Ishikawa (cell line): ENCODE measurements at regions not wholly inside any gene's neighbourhood (a gene's known extent, or its start where the extent isn't known, plus 50 kb on each side); places are given as distances from the start of the nearest gene placed in this dataset.

Source experiments
- CEBPB ChIP-seq: IDR thresholded peaks from 2 replicates; pipeline ENCODE4 v1.6.1; 2012
- CREB1 ChIP-seq: IDR thresholded peaks from 2 replicates; pipeline ENCODE4 v1.6.1; 2012; ENCODE audit warnings: low read depth
- EGR1 ChIP-seq: IDR thresholded peaks from 2 replicates; pipeline ENCODE4 v1.6.1; 2012
- EP300 ChIP-seq: IDR thresholded peaks from 2 replicates; pipeline ENCODE4 v1.6.1; 2012; ENCODE audit warnings: borderline replicate concordance
- FOXM1 ChIP-seq: IDR thresholded peaks from 2 replicates; pipeline ENCODE4 v1.6.1; 2012; ENCODE audit warnings: low read depth, borderline replicate concordance
- NFIC ChIP-seq: IDR thresholded peaks from 2 replicates; pipeline ENCODE4 v1.6.1; 2012
- RAD21 ChIP-seq: IDR thresholded peaks from 2 replicates; pipeline ENCODE4 v1.6.1; 2012; ENCODE audit warnings: low read depth
- TAF1 ChIP-seq: IDR thresholded peaks from 2 replicates; pipeline ENCODE4 v1.6.1; 2012; ENCODE audit warnings: low read depth, mild to moderate bottlenecking
- TCF12 ChIP-seq: IDR thresholded peaks from 2 replicates; pipeline ENCODE4 v1.6.1; 2012; ENCODE audit warnings: low read depth
- TEAD4 ChIP-seq: IDR thresholded peaks from 2 replicates; pipeline ENCODE4 v1.6.1; 2012
- YY1 ChIP-seq: IDR thresholded peaks from 2 replicates; pipeline ENCODE4 v1.6.1; 2012; ENCODE audit warnings: low read depth
- ZBTB7A ChIP-seq: IDR thresholded peaks from 2 replicates; pipeline ENCODE4 v1.6.1; 2012; ENCODE audit warnings: low read depth
- TF ChIP-seq, protein P1 (sequence below): IDR thresholded peaks from 2 replicates; pipeline ENCODE4 v1.6.1; 2012
- TF ChIP-seq, protein P2 (sequence below): IDR thresholded peaks from 2 replicates; pipeline ENCODE4 v1.6.1; 2012
- TF ChIP-seq, protein P3 (sequence below): IDR thresholded peaks from 2 replicates; pipeline ENCODE4 v1.6.1; 2012; ENCODE audit warnings: low read depth, mild to moderate bottlenecking

DNA sequence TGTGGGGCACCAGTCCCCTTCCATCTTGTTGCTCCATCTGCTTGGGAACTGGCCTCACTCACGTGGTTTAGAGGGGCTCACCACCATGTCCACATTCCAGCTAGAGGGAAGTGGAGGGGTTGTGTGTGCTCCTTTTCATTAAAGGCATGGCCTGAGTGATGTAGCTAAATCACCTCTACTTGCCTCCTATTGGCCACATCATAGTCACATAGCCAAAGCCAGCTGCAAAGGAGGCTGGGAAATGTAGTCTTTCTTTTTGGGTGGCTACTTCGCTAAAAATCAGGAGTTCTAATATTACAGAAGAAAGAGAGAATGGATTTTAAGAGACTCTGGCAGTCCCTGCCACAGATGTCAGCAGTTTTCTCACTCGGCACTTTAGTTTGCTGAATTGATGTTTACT is 63.0 kb upstream of the ALX4 start:
- no peak for TF ChIP-seq EP300
- no peak for TF ChIP-seq TEAD4
- TF ChIP-seq, protein P1, sequence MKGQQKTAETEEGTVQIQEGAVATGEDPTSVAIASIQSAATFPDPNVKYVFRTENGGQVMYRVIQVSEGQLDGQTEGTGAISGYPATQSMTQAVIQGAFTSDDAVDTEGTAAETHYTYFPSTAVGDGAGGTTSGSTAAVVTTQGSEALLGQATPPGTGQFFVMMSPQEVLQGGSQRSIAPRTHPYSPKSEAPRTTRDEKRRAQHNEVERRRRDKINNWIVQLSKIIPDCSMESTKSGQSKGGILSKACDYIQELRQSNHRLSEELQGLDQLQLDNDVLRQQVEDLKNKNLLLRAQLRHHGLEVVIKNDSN, result peak; percentile 74
- no peak for TF ChIP-seq CREB1
- TF ChIP-seq EGR1, result no peak
- TF ChIP-seq, protein P2, sequence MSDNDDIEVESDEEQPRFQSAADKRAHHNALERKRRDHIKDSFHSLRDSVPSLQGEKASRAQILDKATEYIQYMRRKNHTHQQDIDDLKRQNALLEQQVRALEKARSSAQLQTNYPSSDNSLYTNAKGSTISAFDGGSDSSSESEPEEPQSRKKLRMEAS, result no peak

DNA sequence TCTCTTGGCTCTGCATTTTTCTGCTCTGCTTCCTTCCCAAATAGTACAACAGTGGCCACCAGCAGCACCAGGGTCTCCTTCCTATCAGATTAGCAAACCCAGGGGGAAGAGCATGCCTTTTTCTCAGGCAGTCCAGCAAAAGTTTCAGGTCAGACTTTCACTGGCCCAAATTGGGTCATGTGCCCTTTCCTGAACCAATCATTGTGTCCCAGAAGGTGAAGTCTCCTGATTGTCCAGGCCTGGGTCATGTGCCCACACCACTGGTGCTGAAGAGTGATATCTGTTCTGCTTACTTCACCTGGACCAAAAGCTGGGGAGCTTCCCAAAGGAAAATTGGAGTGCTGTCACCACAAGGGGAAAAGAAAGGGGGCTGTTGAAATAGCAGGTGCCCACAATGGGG is 64.1 kb upstream of the ALX4 start:
- TF ChIP-seq, protein P2, result no peak
- TF ChIP-seq, protein P1, result peak; percentile 53
- TF ChIP-seq EGR1, result no peak
- TF ChIP-seq FOXM1, result no peak
- no peak for TF ChIP-seq ZBTB7A
- TF ChIP-seq RAD21, result no peak
- TF ChIP-seq EP300, result no peak
- TF ChIP-seq YY1, result no peak

DNA sequence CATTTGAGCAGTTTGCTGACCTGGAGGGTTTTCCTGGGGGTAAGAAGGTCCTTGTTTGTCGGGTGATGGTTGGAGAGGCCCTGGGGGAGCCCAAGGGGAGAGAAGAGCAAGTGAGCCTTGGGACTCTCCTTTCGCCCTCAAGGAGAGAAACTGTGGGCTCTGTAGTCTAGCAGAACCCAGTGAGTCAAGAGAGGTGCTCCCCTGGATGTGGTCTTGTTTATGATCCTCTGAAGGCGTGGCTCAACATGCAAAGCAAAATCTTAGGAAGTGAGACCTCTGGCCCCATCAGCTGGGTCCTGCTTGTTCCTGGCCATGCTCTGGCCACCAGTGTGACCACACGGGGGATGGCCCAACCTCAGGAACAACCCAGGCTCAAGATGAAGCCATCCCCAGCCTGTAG is 66.5 kb upstream of the ALX4 start:
- TF ChIP-seq TEAD4 (no peak), ZBTB7A (no peak), FOXM1 (no peak), EP300 (no peak)
- TF ChIP-seq, protein P1, result no peak

DNA sequence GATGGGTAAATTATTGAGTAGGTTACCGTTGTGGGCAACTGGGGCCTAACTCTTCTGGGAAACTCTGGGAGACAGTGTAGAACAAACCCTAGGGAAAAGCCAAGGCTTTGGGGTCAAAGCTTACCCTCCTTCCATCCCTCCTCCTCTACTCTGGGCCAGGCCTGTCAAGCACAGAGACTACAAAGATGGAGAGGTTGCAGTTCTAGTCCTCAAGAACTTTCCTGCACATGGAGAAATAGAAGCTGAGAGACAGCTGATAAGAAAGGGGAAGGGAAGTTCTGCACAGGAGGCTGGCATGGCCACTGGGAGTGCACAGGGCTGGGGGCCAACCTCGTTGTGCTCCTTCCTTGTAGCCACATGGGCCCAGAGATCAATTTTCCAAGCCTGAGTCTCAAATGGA is 67.2 kb upstream of the ALX4 start:
- no peak for TF ChIP-seq CEBPB
- TF ChIP-seq, protein P3, sequence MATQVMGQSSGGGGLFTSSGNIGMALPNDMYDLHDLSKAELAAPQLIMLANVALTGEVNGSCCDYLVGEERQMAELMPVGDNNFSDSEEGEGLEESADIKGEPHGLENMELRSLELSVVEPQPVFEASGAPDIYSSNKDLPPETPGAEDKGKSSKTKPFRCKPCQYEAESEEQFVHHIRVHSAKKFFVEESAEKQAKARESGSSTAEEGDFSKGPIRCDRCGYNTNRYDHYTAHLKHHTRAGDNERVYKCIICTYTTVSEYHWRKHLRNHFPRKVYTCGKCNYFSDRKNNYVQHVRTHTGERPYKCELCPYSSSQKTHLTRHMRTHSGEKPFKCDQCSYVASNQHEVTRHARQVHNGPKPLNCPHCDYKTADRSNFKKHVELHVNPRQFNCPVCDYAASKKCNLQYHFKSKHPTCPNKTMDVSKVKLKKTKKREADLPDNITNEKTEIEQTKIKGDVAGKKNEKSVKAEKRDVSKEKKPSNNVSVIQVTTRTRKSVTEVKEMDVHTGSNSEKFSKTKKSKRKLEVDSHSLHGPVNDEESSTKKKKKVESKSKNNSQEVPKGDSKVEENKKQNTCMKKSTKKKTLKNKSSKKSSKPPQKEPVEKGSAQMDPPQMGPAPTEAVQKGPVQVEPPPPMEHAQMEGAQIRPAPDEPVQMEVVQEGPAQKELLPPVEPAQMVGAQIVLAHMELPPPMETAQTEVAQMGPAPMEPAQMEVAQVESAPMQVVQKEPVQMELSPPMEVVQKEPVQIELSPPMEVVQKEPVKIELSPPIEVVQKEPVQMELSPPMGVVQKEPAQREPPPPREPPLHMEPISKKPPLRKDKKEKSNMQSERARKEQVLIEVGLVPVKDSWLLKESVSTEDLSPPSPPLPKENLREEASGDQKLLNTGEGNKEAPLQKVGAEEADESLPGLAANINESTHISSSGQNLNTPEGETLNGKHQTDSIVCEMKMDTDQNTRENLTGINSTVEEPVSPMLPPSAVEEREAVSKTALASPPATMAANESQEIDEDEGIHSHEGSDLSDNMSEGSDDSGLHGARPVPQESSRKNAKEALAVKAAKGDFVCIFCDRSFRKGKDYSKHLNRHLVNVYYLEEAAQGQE, result no peak
- no peak for TF ChIP-seq FOXM1
- TF ChIP-seq NFIC, result no peak
- TF ChIP-seq YY1, result no peak
- no peak for TF ChIP-seq EP300
- TF ChIP-seq EGR1, result no peak
- TF ChIP-seq TEAD4, result no peak
- TF ChIP-seq RAD21, result no peak

DNA sequence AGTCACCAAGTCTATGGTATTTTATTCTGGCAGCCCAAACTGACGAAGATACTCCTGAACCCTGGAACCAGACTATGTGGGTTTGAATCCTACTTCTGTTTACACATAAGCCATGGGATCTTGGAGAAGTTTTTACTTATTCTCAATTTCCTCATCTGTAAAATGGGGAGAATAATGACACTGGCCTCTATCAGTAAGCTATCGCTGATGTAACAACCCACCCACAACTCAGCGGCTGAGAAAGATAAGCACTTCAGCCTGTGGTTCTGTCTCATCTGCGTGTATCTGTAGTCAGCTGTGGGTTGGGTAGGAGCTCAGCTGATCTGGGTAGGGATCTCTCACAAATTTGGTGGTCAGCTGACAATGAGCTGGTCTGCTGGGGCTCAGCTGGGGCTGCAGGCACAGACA is 68.0 kb upstream of the ALX4 start:
- TF ChIP-seq, protein P3, result no peak

DNA sequence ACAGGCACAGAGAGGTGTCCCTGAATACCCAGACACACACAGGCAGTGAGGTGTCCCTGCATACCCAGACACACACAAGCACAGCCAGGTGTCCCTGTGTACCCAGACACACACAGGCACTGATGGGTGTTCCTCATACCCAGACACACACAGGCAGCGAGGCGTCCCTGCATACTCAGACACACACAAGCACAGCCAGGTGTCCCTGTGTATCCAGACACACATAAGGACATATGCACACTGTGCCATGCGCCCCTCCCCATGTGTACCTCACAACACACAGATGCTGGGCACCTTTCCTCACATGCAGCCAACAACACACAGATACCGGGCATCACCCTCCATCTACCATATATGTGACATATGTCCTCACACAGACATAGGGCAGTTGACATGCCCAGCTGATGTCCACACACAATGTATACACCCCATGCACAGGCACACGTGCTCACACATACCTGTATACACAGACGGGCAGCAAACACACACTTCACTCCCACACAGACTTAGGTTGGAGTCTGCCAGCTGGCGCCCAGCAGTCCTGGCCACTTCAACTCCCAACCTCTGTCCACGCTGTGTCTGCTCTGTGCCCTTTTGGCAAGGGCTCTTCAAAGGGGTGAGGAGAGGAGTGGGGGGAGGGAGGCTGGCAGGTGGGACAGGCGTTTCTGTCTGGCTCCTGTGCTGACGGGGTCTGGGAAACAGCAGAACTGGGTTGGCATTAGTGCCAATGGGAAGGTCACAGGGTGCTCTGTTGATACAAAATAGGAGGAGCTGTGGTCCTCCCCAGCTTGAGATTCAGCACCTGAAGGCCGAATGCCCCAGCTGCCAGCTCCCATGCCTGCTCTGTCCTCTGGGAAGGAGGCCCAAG is 69.4 kb upstream of the ALX4 start:
- TF ChIP-seq, protein P3, result no peak
- TF ChIP-seq TCF12 (no peak), YY1 (no peak), TEAD4 (no peak), TAF1 (no peak), FOXM1 (no peak), NFIC (no peak), EP300 (no peak), RAD21 (no peak), EGR1 (no peak)
- TF ChIP-seq, protein P1, result no peak
